NCI-H2227 treated with DMSO at 0.1 percent for 48 hours (cell line): ENCODE measurements at regions not wholly inside any gene's neighbourhood (a gene's known extent, or its start where the extent isn't known, plus 50 kb on each side); places are given as distances from the start of the nearest gene placed in this dataset.
"Not testable (repeated sequence)": the region's sequence is repeated elsewhere in the genome, so short reads cannot be mapped to it uniquely, and the experiment has no call there.

Experiments used
- DNase-seq: peaks from one replicate; lab custom pipeline; 2025; lab: John Stamatoyannopoulos, UW

- no peak for DNase-seq
These were observed 51.1 kb upstream of the CRY1 start for GRCh38 chr12:107144441-107144840.

GRCh38 chr12:107144990-107145389 lies 51.6 kb upstream of the CRY1 start:
- no peak for DNase-seq

GRCh38 chr12:107145397-107145796 lies 52.0 kb upstream of the CRY1 start:
- DNase-seq, result no peak

- no peak for DNase-seq
These were observed 54.8 kb upstream of the CRY1 start for GRCh38 chr12:107148107-107148506.

- DNase-seq, result no peak
These were observed 59.0 kb upstream of the CRY1 start for GRCh38 chr12:107152315-107152714.

GRCh38 chr12:107159384-107159900 lies 66.1 kb upstream of the CRY1 start:
- peak; percentile 82 for DNase-seq

GRCh38 chr12:107163413-107163812 lies 70.1 kb upstream of the CRY1 start:
- DNase-seq, result no peak

- no peak for DNase-seq
These were observed 71.0 kb upstream of the CRY1 start for GRCh38 chr12:107164392-107164791.

GRCh38 chr12:107165581-107165980 lies 72.2 kb upstream of the CRY1 start:
- DNase-seq, result no peak

- no peak for DNase-seq
These were observed 74.4 kb upstream of the CRY1 start for GRCh38 chr12:107167756-107168155.

- DNase-seq, result no peak
These were observed 75.9 kb upstream of the CRY1 start for GRCh38 chr12:107169200-107169599.

- DNase-seq, result no peak
These were observed 85.4 kb upstream of the CRY1 start for GRCh38 chr12:107178776-107179175.

- no peak for DNase-seq
These were observed 86.5 kb upstream of the CRY1 start for GRCh38 chr12:107179871-107180270.

GRCh38 chr12:107180272-107180671 lies 86.9 kb upstream of the CRY1 start:
- no peak for DNase-seq

- no peak for DNase-seq
These were observed 91.1 kb upstream of the CRY1 start for GRCh38 chr12:107184359-107184930.

- DNase-seq, result no peak
These were observed 103.3 kb upstream of the CRY1 start for GRCh38 chr12:107196681-107197080.

GRCh38 chr12:107200394-107200793 lies 107.0 kb upstream of the CRY1 start:
- DNase-seq, result peak; percentile 24

GRCh38 chr12:107207931-107208525 lies 114.7 kb upstream of the CRY1 start:
- DNase-seq, result no peak

GRCh38 chr12:107209700-107210099 lies 116.4 kb upstream of the CRY1 start:
- not testable (repeated sequence) for DNase-seq

- DNase-seq, result not testable (repeated sequence)
These were observed 121.0 kb upstream of the CRY1 start for GRCh38 chr12:107214373-107214773.

- not testable (repeated sequence) for DNase-seq
These were observed 123.1 kb upstream of the CRY1 start for GRCh38 chr12:107216411-107216810.

GRCh38 chr12:107219301-107219700 lies 126.0 kb upstream of the CRY1 start:
- no peak for DNase-seq

- DNase-seq, result no peak
These were observed 128.6 kb upstream of the CRY1 start for GRCh38 chr12:107221913-107222312.

- DNase-seq, result no peak
These were observed 130.5 kb upstream of the CRY1 start for GRCh38 chr12:107223821-107224220.
